TTC549 (cell line): ENCODE measurements at regions not wholly inside any gene's neighbourhood (a gene's known extent, or its start where the extent isn't known, plus 50 kb on each side); places are given as distances from the start of the nearest gene placed in this dataset.
"Not testable (repeated sequence)": the region's sequence is repeated elsewhere in the genome, so short reads cannot be mapped to it uniquely, and the experiment has no call there.

Source experiments
- FAIRE-seq: peaks from 2 replicates; lab custom pipeline; 2012; peaks lifted over from hg19 to GRCh38; lab: Jason Lieb, UNC

- FAIRE-seq, result not testable (repeated sequence)
Measured at GRCh38 chr2:87352178-87352934, 330.7 kb upstream of the PLGLB1 start.

GRCh38 chr2:87353408-87353807 lies 331.8 kb upstream of the PLGLB1 start:
- not testable (repeated sequence) for FAIRE-seq

GRCh38 chr2:87354102-87354501 lies 332.5 kb upstream of the PLGLB1 start:
- not testable (repeated sequence) for FAIRE-seq

- not testable (repeated sequence) for FAIRE-seq
Measured at GRCh38 chr2:87360250-87360649, 338.6 kb upstream of the PLGLB1 start.

DNA sequence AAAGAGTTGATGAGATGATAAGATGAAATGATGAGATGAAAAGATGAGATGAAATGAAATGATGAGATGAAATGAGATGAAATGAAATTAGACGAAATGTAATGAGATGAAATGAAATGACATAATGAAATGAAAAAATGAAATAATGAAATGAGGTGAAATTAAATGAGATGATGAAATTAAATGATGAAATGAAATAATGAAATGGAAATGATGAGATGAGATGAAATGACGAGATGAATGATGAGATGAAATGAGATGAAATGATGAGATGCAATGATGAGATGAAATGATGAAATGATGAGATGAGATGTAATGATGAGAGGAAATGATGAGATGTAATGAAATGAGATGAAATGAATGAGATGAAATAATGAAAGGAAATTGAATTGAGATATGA lies 339.3 kb upstream of the PLGLB1 start:
- FAIRE-seq, result not testable (repeated sequence)

GRCh38 chr2:87361805-87362204 lies 340.2 kb upstream of the PLGLB1 start:
- FAIRE-seq, result not testable (repeated sequence)

- FAIRE-seq, result not testable (repeated sequence)
Measured at GRCh38 chr2:87364379-87364778, 342.7 kb upstream of the PLGLB1 start.

- FAIRE-seq, result not testable (repeated sequence)
Measured at GRCh38 chr2:87365038-87365437, 343.4 kb upstream of the PLGLB1 start.

GRCh38 chr2:87386063-87386560 lies 361.8 kb upstream of the PLGLB2 start:
- FAIRE-seq, result not testable (repeated sequence)

DNA sequence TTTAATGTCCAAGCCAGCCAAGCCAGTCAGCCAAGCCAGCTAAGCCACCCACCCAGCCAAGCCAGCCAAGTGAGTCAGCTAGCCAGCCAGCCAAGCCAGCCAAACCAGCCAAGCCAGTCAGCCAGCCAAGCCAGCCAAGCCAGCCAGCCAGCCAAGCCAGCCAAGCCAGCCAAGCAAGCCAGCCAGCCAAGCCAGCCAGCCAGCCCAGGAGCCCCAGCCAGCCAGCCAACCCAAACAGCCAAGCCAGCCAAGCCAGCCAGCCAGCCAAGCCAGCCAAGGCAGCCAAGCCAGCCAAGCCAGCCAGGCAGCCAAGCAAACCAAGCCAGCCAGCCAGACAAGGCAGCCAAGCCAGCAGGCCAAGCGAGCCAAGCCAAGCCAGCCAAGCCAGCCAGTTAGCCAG lies 352.1 kb upstream of the PLGLB2 start:
- not testable (repeated sequence) for FAIRE-seq

- not testable (repeated sequence) for FAIRE-seq
Measured at GRCh38 chr2:87396551-87397265, 351.2 kb upstream of the PLGLB2 start.

GRCh38 chr2:87397276-87398065 lies 350.4 kb upstream of the PLGLB2 start:
- not testable (repeated sequence) for FAIRE-seq

- FAIRE-seq, result not testable (repeated sequence)
Measured at GRCh38 chr2:87398567-87399305, 349.2 kb upstream of the PLGLB2 start.

GRCh38 chr2:87401726-87402345 lies 346.1 kb upstream of the PLGLB2 start:
- FAIRE-seq, result no peak

DNA sequence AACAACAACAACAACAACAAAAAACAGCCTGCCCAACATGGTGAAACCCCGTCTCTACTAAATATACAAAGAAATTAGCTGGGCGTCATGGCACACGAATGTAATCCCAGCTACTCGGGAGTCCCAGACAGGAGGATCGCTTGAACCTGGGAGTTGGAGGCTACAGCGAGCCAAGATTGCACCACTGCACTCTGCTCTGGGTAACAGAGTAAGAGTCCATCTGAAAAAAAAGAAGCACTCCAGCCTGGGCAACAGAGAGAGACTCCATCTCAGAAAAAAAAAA lies 344.1 kb upstream of the PLGLB2 start:
- FAIRE-seq, result no peak

DNA sequence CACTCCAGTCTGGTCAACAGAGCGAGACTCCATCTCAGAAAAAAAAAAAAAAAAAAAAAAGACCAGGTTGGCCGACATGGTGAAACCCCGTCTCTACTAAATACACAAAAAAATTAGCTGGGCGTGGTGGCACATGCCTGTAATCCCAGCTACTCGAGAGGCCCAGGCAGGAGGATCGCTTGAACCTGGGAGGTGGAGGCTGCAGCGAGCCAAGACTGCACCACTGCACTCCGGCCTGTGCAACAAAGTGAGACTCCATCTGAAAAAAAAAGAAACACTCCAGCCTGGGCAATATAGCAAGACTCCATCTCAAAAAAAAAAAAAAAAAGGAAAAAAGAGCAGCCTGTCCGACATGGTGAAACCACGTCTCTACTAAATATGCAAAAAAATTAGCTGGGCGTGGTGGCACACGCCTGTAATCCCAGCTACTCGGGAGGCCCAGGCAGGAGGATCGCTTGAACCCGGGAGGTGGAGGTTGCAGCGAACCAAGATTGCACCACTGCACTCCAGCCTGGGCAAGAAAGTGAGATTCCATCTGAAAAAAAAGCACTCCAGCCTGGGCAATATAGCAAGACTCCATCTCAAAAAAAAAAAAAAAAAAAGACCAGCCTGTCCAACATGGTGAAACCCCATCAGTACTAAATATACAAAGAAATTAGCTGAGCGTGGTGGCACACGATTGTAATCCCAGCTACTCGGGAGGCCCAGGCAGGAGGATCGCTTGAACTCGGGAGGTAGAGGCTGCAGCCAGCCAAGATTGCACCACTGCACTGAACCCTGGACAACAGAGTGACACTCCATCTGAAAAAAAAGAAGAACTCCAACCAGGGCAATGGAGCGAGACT lies 343.3 kb upstream of the PLGLB2 start:
- FAIRE-seq, result not testable (repeated sequence)

DNA sequence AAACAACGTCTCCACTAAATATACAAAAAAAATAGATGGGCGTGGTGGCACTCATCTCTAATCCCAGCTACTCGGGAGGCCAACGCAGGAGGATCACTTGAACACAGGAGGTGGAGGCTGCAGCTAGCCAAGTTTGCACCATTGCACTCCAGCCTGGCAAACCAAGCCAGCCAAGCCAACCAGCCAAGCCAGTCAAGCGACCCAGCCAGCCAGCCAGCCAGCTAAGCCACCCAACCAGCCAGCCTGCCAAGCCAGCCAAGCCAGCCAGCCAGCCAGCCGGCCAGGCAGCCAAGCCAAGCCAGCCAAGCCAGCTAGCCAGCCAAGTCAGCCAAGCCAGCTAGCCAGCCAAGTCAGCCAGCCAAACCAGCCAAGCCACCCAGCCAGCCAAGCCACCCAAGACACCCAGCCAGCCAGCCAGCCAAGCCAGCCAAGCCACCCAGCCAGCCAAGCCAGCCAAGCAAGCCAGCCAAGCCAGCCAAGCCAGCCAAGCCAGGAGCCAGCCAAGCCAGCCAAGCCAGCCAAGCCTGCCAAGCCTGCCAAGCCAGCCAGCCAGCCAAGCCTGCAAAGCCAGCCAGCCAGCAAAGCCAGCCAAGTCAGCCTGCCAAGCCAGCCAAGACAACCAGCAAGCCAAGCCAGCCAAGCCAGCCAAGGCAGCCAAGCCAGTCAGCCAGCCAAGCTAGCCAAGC lies 342.2 kb upstream of the PLGLB2 start:
- FAIRE-seq, result not testable (repeated sequence)

DNA sequence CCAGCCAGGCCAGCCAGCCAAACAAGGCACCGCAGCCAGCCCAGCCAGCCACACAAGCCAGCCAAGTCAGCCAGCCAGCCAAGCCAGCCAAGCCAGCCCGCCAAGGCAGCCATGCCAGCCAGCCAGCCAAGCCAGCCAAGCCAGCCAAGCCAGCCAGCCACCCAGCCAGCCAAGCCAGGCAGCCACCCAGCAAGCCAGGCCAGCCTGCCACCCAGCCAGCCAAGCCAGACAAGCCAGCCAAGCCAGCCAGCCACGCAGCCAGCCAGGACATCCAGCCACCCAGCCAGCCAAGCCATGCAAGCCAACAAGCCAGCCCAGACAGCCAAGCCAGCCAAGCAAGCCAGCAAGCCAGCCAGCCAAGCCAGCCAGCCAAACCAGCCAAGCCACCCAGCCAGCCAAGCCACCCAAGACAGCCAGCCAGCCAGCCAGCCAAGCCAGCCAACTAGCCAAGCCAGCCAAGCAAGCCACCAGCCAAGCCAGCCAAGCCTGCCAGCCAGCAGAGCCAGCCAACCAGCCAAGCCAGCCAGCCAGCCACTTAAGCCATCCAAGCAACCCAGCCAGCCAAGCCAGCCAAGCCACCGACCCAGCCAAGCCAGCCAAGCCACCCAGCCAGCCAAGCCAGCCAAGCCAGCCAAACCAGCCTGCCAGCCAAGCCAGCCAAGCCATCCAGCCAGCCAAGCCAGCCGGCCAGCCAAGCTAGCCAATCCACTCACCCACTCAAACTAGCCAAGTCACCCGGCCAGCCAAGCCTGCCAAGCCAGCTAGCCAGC lies 341.3 kb upstream of the PLGLB2 start:
- not testable (repeated sequence) for FAIRE-seq

- not testable (repeated sequence) for FAIRE-seq
Measured at GRCh38 chr2:87409601-87410000, 338.3 kb upstream of the PLGLB2 start.
